Heart right ventricle (tissue), 16 donors: ENCODE measurements at regions not wholly inside any gene's neighbourhood (a gene's known extent, or its start where the extent isn't known, plus 50 kb on each side); places are given as distances from the start of the nearest gene placed in this dataset.

Experiments used
- ATAC-seq, 8 donors: fragments of 200-7000 bp; cut with Tn5 transposase; one replicate each; pipeline ENCODE4 v1.9.1; 2020; ENCODE audit warnings: mild to moderate bottlenecking in 8 of 8, moderate library complexity in 8 of 8, moderate number of reproducible peaks in 1 of 8
- DNase-seq, 2 donors: peaks; one replicate each; pipeline ENCODE4 v3.0.0-alpha.2; 2020
- H3K27ac ChIP-seq, 10 donors: fragments of 200-600 bp; sonication (generic) in 2 of 10; one replicate each; pipeline versions ENCODE4 v1.5.0 to v1.8.0; 2020 to 2022; ENCODE audit warnings: mild to moderate bottlenecking in 3 of 10
- H3K27me3 ChIP-seq, 7 donors: fragments of 200-600 bp; one replicate each; pipeline ENCODE4 v1.8.0; 2021 to 2022; ENCODE audit warnings: mild to moderate bottlenecking in 2 of 7
- H3K36me3 ChIP-seq, 9 donors: fragments of 200-600 bp; sonication (generic) in 1 of 9; one replicate each; pipeline versions ENCODE4 v1.5.0 to v1.8.0; 2020 to 2022; ENCODE audit warnings: mild to moderate bottlenecking in 2 of 9
- H3K4me1 ChIP-seq, 9 donors: fragments of 200-600 bp; sonication (generic) in 1 of 9; one replicate each; pipeline versions ENCODE4 v1.5.0 to v1.8.0; 2020 to 2022; ENCODE audit warnings: mild to moderate bottlenecking in 4 of 9
- H3K4me3 ChIP-seq, 10 donors: fragments of 200-600 bp; sonication (generic) in 2 of 10; one replicate each; pipeline versions ENCODE4 v1.5.0 to v1.8.0; 2020 to 2022; ENCODE audit warnings: mild to moderate bottlenecking in 7 of 10, moderate library complexity in 2 of 10
- H3K9me3 ChIP-seq, 11 donors: fragments of 200-600 bp in 10 of 11; sonication (generic) in 2 of 11; one replicate each; pipeline versions ENCODE4 v1.5.0 to v1.8.0; 2013 to 2022; ENCODE audit warnings: mild to moderate bottlenecking in 2 of 11, control low read depth in 1 of 11, moderate library complexity in 1 of 11
- CTCF ChIP-seq, 9 donors: fragments of 200-600 bp; sonication (generic) in 2 of 9; IDR thresholded peaks; one replicate each; pipeline versions ENCODE4 v1.5.0 to v1.8.0; 2021 to 2022; ENCODE audit warnings: antibody characterized with exemption in 9 of 9, mild to moderate bottlenecking in 5 of 9, moderate library complexity in 1 of 9
- WGBS, 2 donors: extraction: QIAGEN DNeasy Blood & Tissue Kit; methylation state at CpG; one replicate each; pipeline ENCODE4 v1.1.7; 2013; ENCODE audit warnings: inconsistent platforms in 1 of 2; 5-methylcytosine and 5-hydroxymethylcytosine counted together
- intact Hi-C, 10 donors: fragments of 100-400 bp; cut with DNase I; formaldehyde crosslinking; loops; one replicate each; pipeline versions ENCODE4 v1.11.1 to v1.14.2; 2022
- donor health status: Arrhythmogenic right ventricular cardiomyopathy.
- donor health status: ischemic (EF 13 %, LVEDD 7.1; RV severe dilation, severe dysfunction).
- donor health status: healthy with polysubstance abuse.
- donor health status: DM: no; HTN: yes; CAD: no.
- donor health status: DM: no; HTN: no; CAD: no.
- donor health status: ischemic (EF 25% LVEDD 6.9; RV normal size, moderate dysfunction).
- donor health status: ischemic (EF 25% LVEDD 5.7; RV mildly dilated, moderate dysfunction).
- donor health status: healthy.
- donor health status: DM: yes; HTN: yes; CAD: no.
- donor health status: Ischemic cardiomyopathy.
- donor health status: ischemic (EF 35%, LVEDD 5.7; RV mildly dilated, moderate dysfunction).
- donor health status: nonischemic (EF 11% LVEDD 7.7; RV severe dilation, severe dysfunction).
- donor health status: DM: yes; HTN: yes; CAD: no.
- donor health status: PGD.
- donor health status: ischemic (EF 29% LVEDD 5.4; RV normal size, mild dysfunction).
- donor health status: nonischemic (EF 23%, LVEDD 6.1; RV moderate dilation, normal function).

- no peak overlapping the region for H3K27ac ChIP-seq
- TF ChIP-seq CTCF (IDR thresholded peaks at IDR 0.05), result no peak
- no peaks in the 10 kb centered on the region for H3K36me3 ChIP-seq
- H3K4me1 ChIP-seq, result no peaks in the 10 kb centered on the region
- DNase-seq (no peak), ATAC-seq (no peak)
- H3K9me3 ChIP-seq, result no peaks in the 10 kb centered on the region
- H3K4me3 ChIP-seq, result no peak overlapping the region
- 80 to 83% methylated on average over 2 of the region's 2 CpGs for WGBS, 2 donors
- intact Hi-C loops, result no loop called here
- H3K27me3 ChIP-seq, result no peaks in the 10 kb centered on the region
Measured at GRCh38 chr14:30191639-30192279, 264.1 kb upstream of the PRKD1 start.

GRCh38 chr14:30193101-30193500, 265.5 kb upstream of the PRKD1 start:
- DNase-seq (no peak), ATAC-seq (no peak)

GRCh38 chr14:30193845-30194501, 266.3 kb upstream of the PRKD1 start:
- Histone ChIP-seq H3K36me3 (no peaks in the 10 kb centered on the region), H3K4me1 (no peaks in the 10 kb centered on the region), H3K4me3 (no peak overlapping the region), H3K9me3 (no peaks in the 10 kb centered on the region), H3K27me3 (no peaks in the 10 kb centered on the region), H3K27ac (peak overlapping the region in 1 of 10 donors; percentile 2)
- no peak for DNase-seq
- intact Hi-C loops, result no loop called here
- WGBS, 2 donors, result 63 to 68% methylated on average over 4 of the region's 4 CpGs
- no peak for TF ChIP-seq CTCF (IDR thresholded peaks at IDR 0.05)
- no peak for ATAC-seq

More at GRCh38 chr14:30193101-30193500, 265.5 kb upstream of the PRKD1 start:
- Histone ChIP-seq H3K4me1 (no peaks in the 10 kb centered on the region), H3K27me3 (no peaks in the 10 kb centered on the region), H3K4me3 (no peak overlapping the region), H3K27ac (no peak overlapping the region), H3K9me3 (no peaks in the 10 kb centered on the region), H3K36me3 (no peaks in the 10 kb centered on the region)
- intact Hi-C loops, result no loop called here
- 82 to 87% methylated on average over 4 of the region's 4 CpGs for WGBS, 2 donors
- no peak for TF ChIP-seq CTCF (IDR thresholded peaks at IDR 0.05)

- Histone ChIP-seq H3K4me3 (no peak overlapping the region), H3K4me1 (no peaks in the 10 kb centered on the region), H3K9me3 (no peaks in the 10 kb centered on the region), H3K27ac (no peak overlapping the region), H3K36me3 (no peaks in the 10 kb centered on the region), H3K27me3 (no peaks in the 10 kb centered on the region)
- intact Hi-C loops, result no loop called here
- peak in 1 of 8 donors; percentile 65 for ATAC-seq
- 31 to 46% methylated on average over 2 of the region's 2 CpGs for WGBS, 2 donors
- TF ChIP-seq CTCF (IDR thresholded peaks at IDR 0.05), result no peak
- no peak for DNase-seq
Measured at GRCh38 chr14:30194741-30195148, 267.1 kb upstream of the PRKD1 start.
